WTC11 (cell line): ENCODE measurements at regions not wholly inside any gene's neighbourhood (a gene's known extent, or its start where the extent isn't known, plus 50 kb on each side); places are given as distances from the start of the nearest gene placed in this dataset.

ENCODE experiments used
- ATAC-seq: fragments of 200-7000 bp; cut with Tn5 transposase; 2 replicates; pipeline ENCODE4 v1.10.0; 2021; ENCODE audit warnings: mild to moderate bottlenecking, moderate library complexity
- CTCF ChIA-PET: fragments of 300-600 bp; sonication (Branson Sonifier 250); formaldehyde crosslinking; loops from one replicate; lab custom pipeline; 2021; ENCODE audit warnings: antibody characterized with exemption; lab: Charles Lee
- POLR2A ChIA-PET: fragments of 350-600 bp; sonication (Branson Sonifier 250); formaldehyde crosslinking; loops from one replicate; lab custom pipeline; 2021; ENCODE audit warnings: antibody characterized with exemption; lab: Charles Lee
- DNase-seq: peaks from one replicate; pipeline ENCODE4 v3.0.0; 2021; ENCODE audit warnings: low spot score
- H3K27ac Mint-ChIP-seq: 2 replicates; pipeline ENCODE4 v1.8.0; 2021; ENCODE audit warnings: mixed read lengths
- H3K27me3 Mint-ChIP-seq: 2 replicates; pipeline ENCODE4 v1.8.0; 2021; ENCODE audit warnings: low read depth, mild to moderate bottlenecking, moderate library complexity, mixed read lengths
- H3K36me3 Mint-ChIP-seq: 2 replicates; pipeline ENCODE4 v1.8.0; 2021; ENCODE audit warnings: mixed read lengths
- H3K4me1 Mint-ChIP-seq: 2 replicates; pipeline ENCODE4 v1.8.0; 2022; ENCODE audit warnings: mixed read lengths
- H3K4me3 Mint-ChIP-seq: 2 replicates; pipeline ENCODE4 v1.8.0; 2021; ENCODE audit warnings: mild to moderate bottlenecking, moderate library complexity, mixed read lengths
- H3K9me3 Mint-ChIP-seq: 2 replicates; pipeline ENCODE4 v1.8.0; 2021; ENCODE audit warnings: mixed read lengths
- CREB1 ChIP-seq: sonication (generic); formaldehyde crosslinking; IDR thresholded peaks from 2 replicates; pipeline ENCODE4 v1.8.0; 2023; ENCODE audit warnings: mild to moderate bottlenecking, missing genetic modification reagents
- ESRRA ChIP-seq: sonication (generic); formaldehyde crosslinking; IDR thresholded peaks from 2 replicates; pipeline ENCODE4 v1.8.1; 2022; ENCODE audit warnings: mild to moderate bottlenecking, missing genetic modification reagents, borderline replicate concordance
- ETV6 ChIP-seq: sonication (generic); formaldehyde crosslinking; IDR thresholded peaks from 2 replicates; pipeline ENCODE4 v1.8.1; 2022; ENCODE audit warnings: mild to moderate bottlenecking, missing genetic modification reagents
- IRF2 ChIP-seq: sonication (generic); formaldehyde crosslinking; IDR thresholded peaks from 2 replicates; pipeline ENCODE4 v1.8.0; 2022; ENCODE audit warnings: low read depth, missing genetic modification reagents, borderline replicate concordance
- JUN ChIP-seq: sonication (generic); formaldehyde crosslinking; IDR thresholded peaks from 2 replicates; pipeline ENCODE4 v1.8.0; 2023; ENCODE audit warnings: mild to moderate bottlenecking, missing genetic modification reagents
- MXD4 ChIP-seq: fragments of 250-450 bp; sonication (Bioruptor Pico); IDR thresholded peaks from 2 replicates; pipeline ENCODE4 v1.8.0; 2021; ENCODE audit warnings: mild to moderate bottlenecking, moderate library complexity, borderline replicate concordance
- NFATC4 ChIP-seq: fragments of 250-450 bp; sonication (Bioruptor Pico); IDR thresholded peaks from 2 replicates; pipeline ENCODE4 v1.9.0; 2021; ENCODE audit warnings: mild to moderate bottlenecking
- NFE2L1 ChIP-seq: sonication (generic); formaldehyde crosslinking; IDR thresholded peaks from 2 replicates; pipeline ENCODE4 v1.8.1; 2023; ENCODE audit warnings: missing genetic modification reagents
- OVOL2 ChIP-seq: fragments of 250-450 bp; sonication (Bioruptor Pico); IDR thresholded peaks from 2 replicates; pipeline ENCODE4 v1.9.0; 2021; ENCODE audit warnings: mild to moderate bottlenecking, borderline replicate concordance
- SP1 ChIP-seq: sonication (generic); formaldehyde crosslinking; conservative IDR thresholded peaks from 2 replicates; pipeline ENCODE4 v1.8.1; 2022; ENCODE audit warnings: missing genetic modification reagents
- TEAD4 ChIP-seq: sonication (generic); formaldehyde crosslinking; IDR thresholded peaks from 2 replicates; pipeline ENCODE4 v1.8.0; 2022; ENCODE audit warnings: mild to moderate bottlenecking, missing genetic modification reagents
- ZNF121 ChIP-seq: sonication (generic); formaldehyde crosslinking; IDR thresholded peaks from 2 replicates; pipeline ENCODE4 v1.8.0; 2023; ENCODE audit warnings: missing genetic modification reagents
- ZNF416 ChIP-seq: fragments of 250-450 bp; sonication (Bioruptor Pico); IDR thresholded peaks from 2 replicates; pipeline ENCODE4 v1.9.0; 2021; ENCODE audit warnings: mild to moderate bottlenecking, inconsistent platforms
- TF ChIP-seq, protein P1 (sequence below): sonication (generic); formaldehyde crosslinking; IDR thresholded peaks from 2 replicates; pipeline ENCODE4 v1.8.1; 2023; ENCODE audit warnings: mild to moderate bottlenecking, missing genetic modification reagents, borderline replicate concordance
- TF ChIP-seq, protein P2 (sequence below): fragments of 250-450 bp; sonication (Bioruptor Pico); IDR thresholded peaks from 2 replicates; pipeline ENCODE4 v2.1.2; 2022; ENCODE audit warnings: mild to moderate bottlenecking, moderate library complexity
- TF ChIP-seq, protein P3 (sequence below): sonication (generic); formaldehyde crosslinking; IDR thresholded peaks from 2 replicates; pipeline ENCODE4 v1.8.1; 2022; ENCODE audit warnings: mild to moderate bottlenecking, missing genetic modification reagents, moderate library complexity, borderline replicate concordance
- TF ChIP-seq, protein P4 (sequence below): sonication (generic); formaldehyde crosslinking; IDR thresholded peaks from 2 replicates; pipeline ENCODE4 v1.8.1; 2023; ENCODE audit warnings: mild to moderate bottlenecking, missing genetic modification reagents

DNA sequence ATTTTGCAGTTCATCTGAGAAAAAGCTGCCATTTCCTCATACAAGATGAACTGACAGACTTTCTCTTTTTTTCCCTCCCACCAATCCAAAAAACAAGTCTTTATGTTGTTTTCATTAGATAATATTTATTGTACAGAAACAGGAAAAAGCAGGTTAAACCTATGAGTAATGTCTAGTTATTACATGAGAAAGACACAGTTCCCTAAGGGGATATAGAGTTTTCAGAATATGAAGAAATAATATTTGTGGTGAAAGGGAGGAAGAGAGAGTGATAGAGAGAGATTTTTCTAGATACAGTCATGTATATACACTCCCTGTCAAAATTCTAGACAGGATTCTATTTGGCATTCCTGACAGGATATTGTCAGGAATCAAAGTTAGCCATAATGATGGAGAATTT is 392.4 kb downstream of the BMP2 start:
- ChIA-PET POLR2A (no interaction called here), CTCF (interaction anchor here (1.0 kb wide), 1 partner anchor 204 kb away, joined by 3 read pairs; no protein-coding TSS in a partner anchor)
- no peaks in the 10 kb centered on the region for H3K4me1 Mint-ChIP-seq
- DNase-seq (no peak), ATAC-seq (no peak)
- H3K27me3 Mint-ChIP-seq = no peaks in the 10 kb centered on the region
- no peak for TF ChIP-seq MXD4
- TF ChIP-seq, protein P1, sequence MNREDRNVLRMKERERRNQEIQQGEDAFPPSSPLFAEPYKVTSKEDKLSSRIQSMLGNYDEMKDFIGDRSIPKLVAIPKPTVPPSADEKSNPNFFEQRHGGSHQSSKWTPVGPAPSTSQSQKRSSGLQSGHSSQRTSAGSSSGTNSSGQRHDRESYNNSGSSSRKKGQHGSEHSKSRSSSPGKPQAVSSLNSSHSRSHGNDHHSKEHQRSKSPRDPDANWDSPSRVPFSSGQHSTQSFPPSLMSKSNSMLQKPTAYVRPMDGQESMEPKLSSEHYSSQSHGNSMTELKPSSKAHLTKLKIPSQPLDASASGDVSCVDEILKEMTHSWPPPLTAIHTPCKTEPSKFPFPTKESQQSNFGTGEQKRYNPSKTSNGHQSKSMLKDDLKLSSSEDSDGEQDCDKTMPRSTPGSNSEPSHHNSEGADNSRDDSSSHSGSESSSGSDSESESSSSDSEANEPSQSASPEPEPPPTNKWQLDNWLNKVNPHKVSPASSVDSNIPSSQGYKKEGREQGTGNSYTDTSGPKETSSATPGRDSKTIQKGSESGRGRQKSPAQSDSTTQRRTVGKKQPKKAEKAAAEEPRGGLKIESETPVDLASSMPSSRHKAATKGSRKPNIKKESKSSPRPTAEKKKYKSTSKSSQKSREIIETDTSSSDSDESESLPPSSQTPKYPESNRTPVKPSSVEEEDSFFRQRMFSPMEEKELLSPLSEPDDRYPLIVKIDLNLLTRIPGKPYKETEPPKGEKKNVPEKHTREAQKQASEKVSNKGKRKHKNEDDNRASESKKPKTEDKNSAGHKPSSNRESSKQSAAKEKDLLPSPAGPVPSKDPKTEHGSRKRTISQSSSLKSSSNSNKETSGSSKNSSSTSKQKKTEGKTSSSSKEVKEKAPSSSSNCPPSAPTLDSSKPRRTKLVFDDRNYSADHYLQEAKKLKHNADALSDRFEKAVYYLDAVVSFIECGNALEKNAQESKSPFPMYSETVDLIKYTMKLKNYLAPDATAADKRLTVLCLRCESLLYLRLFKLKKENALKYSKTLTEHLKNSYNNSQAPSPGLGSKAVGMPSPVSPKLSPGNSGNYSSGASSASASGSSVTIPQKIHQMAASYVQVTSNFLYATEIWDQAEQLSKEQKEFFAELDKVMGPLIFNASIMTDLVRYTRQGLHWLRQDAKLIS = no peak
- TF ChIP-seq OVOL2 (CRISPR knock-in tag) = no peak
- no peak for TF ChIP-seq IRF2
- no peak for TF ChIP-seq ZNF416
- no peak overlapping the region for H3K4me3 Mint-ChIP-seq
- H3K36me3 Mint-ChIP-seq = peaks cover 13% of the 10 kb centered on the region
- H3K9me3 Mint-ChIP-seq = peaks cover 25% of the 10 kb centered on the region
- H3K27ac Mint-ChIP-seq = no peak overlapping the region

DNA sequence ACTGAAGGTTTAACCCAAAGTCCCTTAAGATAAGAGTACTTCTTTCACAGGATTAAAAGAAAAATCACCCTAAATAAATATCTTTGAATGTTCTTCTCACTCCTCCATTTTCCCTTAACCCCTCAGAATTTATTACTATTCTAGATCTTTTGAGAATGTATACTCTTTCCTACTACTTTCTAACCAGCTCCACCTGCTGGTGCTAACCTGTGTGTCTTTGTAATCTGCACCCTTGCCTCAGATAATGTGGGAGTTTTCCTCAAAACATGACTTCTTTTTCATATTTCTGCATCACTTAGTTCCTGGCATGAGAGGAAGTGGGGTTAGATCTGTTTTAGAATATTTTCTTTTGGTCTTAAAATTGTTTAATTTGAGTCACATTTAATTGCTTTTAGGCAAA is 394.2 kb downstream of the BMP2 start:
- POLR2A ChIA-PET = no interaction called here
- H3K4me3 Mint-ChIP-seq = no peak overlapping the region
- peaks cover 13% of the 10 kb centered on the region for H3K36me3 Mint-ChIP-seq
- ATAC-seq (peak; percentile 74), DNase-seq (peak; percentile 18)
- H3K9me3 Mint-ChIP-seq = peaks cover 27% of the 10 kb centered on the region
- H3K27ac Mint-ChIP-seq = no peak overlapping the region
- CTCF ChIA-PET = interaction anchor here (0.6 to 1.5 kb wide), 9 partner anchors 9 to 124 kb away, joined by 3 to 7 read pairs (median 4); no protein-coding TSS in a partner anchor
- H3K4me1 Mint-ChIP-seq = no peaks in the 10 kb centered on the region
- no peaks in the 10 kb centered on the region for H3K27me3 Mint-ChIP-seq
- TF ChIP-seq SP1 (CRISPR knock-in tag) (no peak), ESRRA (CRISPR knock-in tag) (no peak), TEAD4 (CRISPR knock-in tag) (no peak), ETV6 (no peak)

DNA sequence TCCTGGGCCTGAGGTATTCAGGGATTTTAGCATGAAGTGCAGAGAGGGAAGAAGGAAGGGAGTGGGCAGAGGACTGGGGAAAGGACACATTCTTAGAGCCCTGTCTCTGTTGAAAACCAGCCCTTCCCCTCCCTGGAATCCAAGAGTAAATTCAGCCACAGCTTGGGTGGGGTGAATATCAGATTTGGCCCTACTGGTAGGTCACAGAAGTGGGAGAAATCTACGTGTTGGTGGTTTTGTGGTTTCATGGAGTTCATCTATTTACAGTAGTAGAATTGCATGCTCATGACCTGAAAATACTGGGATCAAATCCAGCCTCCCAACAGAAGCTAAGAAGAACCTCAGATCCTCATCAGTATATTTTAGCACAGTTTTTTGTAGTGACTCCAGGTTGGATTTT is 404.4 kb downstream of the BMP2 start:
- ATAC-seq (peak; percentile 39; the same call in 1 of the 2 replicates), DNase-seq (no peak)
- Mint-ChIP-seq H3K36me3 (peaks cover 10% of the 10 kb centered on the region), H3K27ac (peak overlapping the region; percentile 52), H3K9me3 (peaks cover 12% of the 10 kb centered on the region), H3K27me3 (no peaks in the 10 kb centered on the region), H3K4me3 (no peak overlapping the region), H3K4me1 (peaks cover 5% of the 10 kb centered on the region)
- POLR2A ChIA-PET = no interaction called here
- CTCF ChIA-PET = interaction anchor here (0.8 kb wide), 1 partner anchor 10 kb away, joined by 3 read pairs; no protein-coding TSS in a partner anchor
- TF ChIP-seq CREB1 (CRISPR knock-in tag) (no peak), NFE2L1 (CRISPR knock-in tag) (no peak), JUN (no peak), ZNF121 (CRISPR knock-in tag) (no peak), NFATC4 (CRISPR knock-in tag) (no peak)
- TF ChIP-seq, protein P2, sequence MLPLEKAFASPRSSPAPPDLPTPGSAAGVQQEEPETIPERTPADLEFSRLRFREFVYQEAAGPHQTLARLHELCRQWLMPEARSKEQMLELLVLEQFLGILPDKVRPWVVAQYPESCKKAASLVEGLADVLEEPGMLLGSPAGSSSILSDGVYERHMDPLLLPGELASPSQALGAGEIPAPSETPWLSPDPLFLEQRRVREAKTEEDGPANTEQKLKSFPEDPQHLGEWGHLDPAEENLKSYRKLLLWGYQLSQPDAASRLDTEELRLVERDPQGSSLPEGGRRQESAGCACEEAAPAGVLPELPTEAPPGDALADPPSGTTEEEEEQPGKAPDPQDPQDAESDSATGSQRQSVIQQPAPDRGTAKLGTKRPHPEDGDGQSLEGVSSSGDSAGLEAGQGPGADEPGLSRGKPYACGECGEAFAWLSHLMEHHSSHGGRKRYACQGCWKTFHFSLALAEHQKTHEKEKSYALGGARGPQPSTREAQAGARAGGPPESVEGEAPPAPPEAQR (CRISPR knock-in tag) = no peak
- TF ChIP-seq, protein P3, sequence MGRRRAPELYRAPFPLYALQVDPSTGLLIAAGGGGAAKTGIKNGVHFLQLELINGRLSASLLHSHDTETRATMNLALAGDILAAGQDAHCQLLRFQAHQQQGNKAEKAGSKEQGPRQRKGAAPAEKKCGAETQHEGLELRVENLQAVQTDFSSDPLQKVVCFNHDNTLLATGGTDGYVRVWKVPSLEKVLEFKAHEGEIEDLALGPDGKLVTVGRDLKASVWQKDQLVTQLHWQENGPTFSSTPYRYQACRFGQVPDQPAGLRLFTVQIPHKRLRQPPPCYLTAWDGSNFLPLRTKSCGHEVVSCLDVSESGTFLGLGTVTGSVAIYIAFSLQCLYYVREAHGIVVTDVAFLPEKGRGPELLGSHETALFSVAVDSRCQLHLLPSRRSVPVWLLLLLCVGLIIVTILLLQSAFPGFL (CRISPR knock-in tag) = no peak
- TF ChIP-seq, protein P4, sequence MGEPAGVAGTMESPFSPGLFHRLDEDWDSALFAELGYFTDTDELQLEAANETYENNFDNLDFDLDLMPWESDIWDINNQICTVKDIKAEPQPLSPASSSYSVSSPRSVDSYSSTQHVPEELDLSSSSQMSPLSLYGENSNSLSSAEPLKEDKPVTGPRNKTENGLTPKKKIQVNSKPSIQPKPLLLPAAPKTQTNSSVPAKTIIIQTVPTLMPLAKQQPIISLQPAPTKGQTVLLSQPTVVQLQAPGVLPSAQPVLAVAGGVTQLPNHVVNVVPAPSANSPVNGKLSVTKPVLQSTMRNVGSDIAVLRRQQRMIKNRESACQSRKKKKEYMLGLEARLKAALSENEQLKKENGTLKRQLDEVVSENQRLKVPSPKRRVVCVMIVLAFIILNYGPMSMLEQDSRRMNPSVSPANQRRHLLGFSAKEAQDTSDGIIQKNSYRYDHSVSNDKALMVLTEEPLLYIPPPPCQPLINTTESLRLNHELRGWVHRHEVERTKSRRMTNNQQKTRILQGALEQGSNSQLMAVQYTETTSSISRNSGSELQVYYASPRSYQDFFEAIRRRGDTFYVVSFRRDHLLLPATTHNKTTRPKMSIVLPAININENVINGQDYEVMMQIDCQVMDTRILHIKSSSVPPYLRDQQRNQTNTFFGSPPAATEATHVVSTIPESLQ (CRISPR knock-in tag) = no peak
